ENCODE measurements at regions not wholly inside any gene's neighbourhood (a gene's known extent, or its start where the extent isn't known, plus 50 kb on each side); places are given as distances from the start of the nearest gene placed in this dataset.

DNA sequence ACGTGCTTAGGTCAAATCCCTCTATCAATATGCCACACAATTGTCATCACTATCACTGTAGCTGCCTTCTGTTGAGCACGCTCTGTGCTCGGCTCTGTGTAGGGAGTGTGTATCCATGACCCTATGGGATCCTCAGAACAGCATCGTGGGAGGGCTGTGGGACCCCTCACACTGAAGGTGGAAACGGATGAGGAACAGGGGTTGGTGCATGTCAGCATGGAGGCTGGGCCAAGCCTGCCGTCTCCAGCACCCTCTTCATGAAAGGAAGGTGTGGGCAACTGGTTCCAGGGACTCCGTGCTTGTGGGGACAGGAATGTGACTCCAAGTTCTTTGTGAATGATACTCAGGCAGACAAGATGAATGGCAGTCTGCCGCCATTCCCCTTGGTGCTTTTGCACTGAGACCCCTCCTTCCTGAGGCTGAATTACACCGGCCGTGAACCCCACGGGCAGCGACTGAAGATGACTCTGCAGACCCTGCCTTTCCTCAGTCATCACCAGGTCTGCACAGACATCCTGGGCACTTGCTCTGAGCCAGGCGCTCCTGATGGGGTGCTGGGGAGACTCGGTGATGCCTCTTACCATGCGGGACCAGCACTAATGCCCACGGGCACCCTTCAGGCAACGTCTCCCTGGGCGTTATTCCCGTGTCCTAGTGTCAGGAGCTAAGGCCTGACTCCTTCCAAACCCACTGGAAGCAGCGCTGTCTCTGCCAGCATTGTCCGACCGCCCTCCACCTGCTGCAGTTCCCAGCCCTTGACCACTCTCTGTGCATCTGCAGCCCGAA, 495.2 kb downstream of the TCERG1L start:
- H3K27me3 ChIP-seq (ENCODE audit: control insufficient read depth in 1 of 2, insufficient read depth in 1 of 2, low read length in 2 of 2) = no peaks in the 10 kb centered on the region
- no peak overlapping the region for H3K4ac ChIP-seq (ENCODE audit: low read depth in 1 of 2, low read length in 2 of 2)
- no peak overlapping the region for H2AK5ac ChIP-seq (ENCODE audit: low read length, severe bottlenecking)
- no peak for DNase-seq
- no peaks in the 10 kb centered on the region for H3K4me1 ChIP-seq (ENCODE audit: control insufficient read depth, insufficient read depth, low read depth, low read length)
- no peak overlapping the region for H3K18ac ChIP-seq (ENCODE audit: low read depth in 1 of 2, low read length in 2 of 2)
- no peaks in the 10 kb centered on the region for H3K36me3 ChIP-seq (ENCODE audit: control insufficient read depth in 1 of 2, insufficient read depth in 2 of 2, low read depth in 1 of 2, low read length in 2 of 2)
- no peak overlapping the region for H2BK5ac ChIP-seq (ENCODE audit: low read depth, low read length, poor library complexity, severe bottlenecking)
- no peak overlapping the region for H3K27ac ChIP-seq (ENCODE audit: low read length, poor library complexity, severe bottlenecking)
- H3K4me3 ChIP-seq (ENCODE audit: insufficient read depth in 1 of 2, low read depth in 1 of 2, low read length in 2 of 2) = peak overlapping the region in 1 of 2 experiments; percentile 4
- H4K91ac ChIP-seq (ENCODE audit: low read length) = no peak overlapping the region
- H3K79me1 ChIP-seq (replicated peaks; ENCODE audit: low read length, poor library complexity, severe bottlenecking) = no peaks in the 10 kb centered on the region
- H3K9me3 ChIP-seq (ENCODE audit: control insufficient read depth, low read length) = peaks cover 11% of the 10 kb centered on the region
- no peak overlapping the region for H3K23ac ChIP-seq (ENCODE audit: low read length in 2 of 2)
- no peak overlapping the region for H3K14ac ChIP-seq (ENCODE audit: low read length in 2 of 2)
- H3K4me2 ChIP-seq (ENCODE audit: low read length, poor library complexity, severe bottlenecking) = no peak overlapping the region
- H2BK120ac ChIP-seq (ENCODE audit: low read depth, low read length) = no peak overlapping the region
- no peak overlapping the region for H2BK15ac ChIP-seq (ENCODE audit: low read depth, poor library complexity, severe bottlenecking)
- H2AFZ ChIP-seq (ENCODE audit: low read depth, low read length) = no peak overlapping the region
- WGBS = 80% methylated on average over 23 of the region's 23 CpGs
- no peak overlapping the region for H2BK12ac ChIP-seq (ENCODE audit: low read length in 2 of 2)
- H4K8ac ChIP-seq (ENCODE audit: low read length) = no peak overlapping the region
- H3K9ac ChIP-seq (ENCODE audit: low read length) = no peak overlapping the region

DNA sequence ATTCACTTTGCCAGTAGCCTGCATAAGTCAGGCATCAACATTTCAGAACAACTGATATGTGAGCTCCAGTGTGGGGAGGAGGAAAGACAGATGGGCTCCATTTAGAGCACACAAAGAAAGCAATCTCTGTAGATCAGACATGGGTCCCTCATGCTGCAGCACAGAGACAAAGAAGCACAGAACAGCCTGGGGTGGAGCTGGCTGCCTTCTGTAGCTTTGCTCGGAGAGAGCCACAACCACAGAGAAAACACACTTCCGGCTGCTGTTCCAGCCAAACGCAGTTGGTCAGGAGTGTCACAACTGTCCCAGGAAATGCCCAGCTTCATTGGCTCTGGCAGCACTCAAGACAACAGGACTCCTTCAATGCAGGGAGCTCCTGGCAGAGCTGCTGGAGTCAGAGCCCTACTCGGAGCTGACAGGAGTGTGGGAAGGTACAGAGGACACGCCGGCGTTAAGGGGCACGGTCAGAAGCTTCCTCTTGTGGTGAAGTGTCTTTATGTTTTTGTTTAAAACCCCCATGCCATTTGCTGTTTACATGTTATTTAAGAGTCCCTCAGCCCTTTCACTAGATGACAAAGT, 494.4 kb downstream of the TCERG1L start:
- Histone ChIP-seq H3K23ac (ENCODE audit: low read length in 2 of 2) (no peak overlapping the region), H3K27me3 (ENCODE audit: control insufficient read depth in 1 of 2, insufficient read depth in 1 of 2, low read length in 2 of 2) (no peaks in the 10 kb centered on the region), H3K79me1 (replicated peaks; ENCODE audit: low read length, poor library complexity, severe bottlenecking) (no peaks in the 10 kb centered on the region), H3K9me3 (ENCODE audit: control insufficient read depth, low read length) (peaks cover 11% of the 10 kb centered on the region), H3K14ac (ENCODE audit: low read length in 2 of 2) (no peak overlapping the region), H2AK5ac (ENCODE audit: low read length, severe bottlenecking) (no peak overlapping the region), H3K36me3 (ENCODE audit: control insufficient read depth in 1 of 2, insufficient read depth in 2 of 2, low read depth in 1 of 2, low read length in 2 of 2) (no peaks in the 10 kb centered on the region), H3K9ac (ENCODE audit: low read length) (no peak overlapping the region), H3K4me2 (ENCODE audit: low read length, poor library complexity, severe bottlenecking) (no peak overlapping the region), H2AFZ (ENCODE audit: low read depth, low read length) (no peak overlapping the region), H2BK5ac (ENCODE audit: low read depth, low read length, poor library complexity, severe bottlenecking) (no peak overlapping the region), H3K18ac (ENCODE audit: low read depth in 1 of 2, low read length in 2 of 2) (no peak overlapping the region), H3K4me1 (ENCODE audit: control insufficient read depth, insufficient read depth, low read depth, low read length) (no peaks in the 10 kb centered on the region), H2BK12ac (ENCODE audit: low read length in 2 of 2) (no peak overlapping the region), H3K4ac (ENCODE audit: low read depth in 1 of 2, low read length in 2 of 2) (no peak overlapping the region), H3K4me3 (ENCODE audit: insufficient read depth in 1 of 2, low read depth in 1 of 2, low read length in 2 of 2) (no peak overlapping the region), H3K27ac (ENCODE audit: low read length, poor library complexity, severe bottlenecking) (no peak overlapping the region), H4K8ac (ENCODE audit: low read length) (no peak overlapping the region), H2BK120ac (ENCODE audit: low read depth, low read length) (no peak overlapping the region), H2BK15ac (ENCODE audit: low read depth, poor library complexity, severe bottlenecking) (no peak overlapping the region), H4K91ac (ENCODE audit: low read length) (no peak overlapping the region)
- DNase-seq = no peak
- 86% methylated on average over 8 of the region's 8 CpGs for WGBS

DNA sequence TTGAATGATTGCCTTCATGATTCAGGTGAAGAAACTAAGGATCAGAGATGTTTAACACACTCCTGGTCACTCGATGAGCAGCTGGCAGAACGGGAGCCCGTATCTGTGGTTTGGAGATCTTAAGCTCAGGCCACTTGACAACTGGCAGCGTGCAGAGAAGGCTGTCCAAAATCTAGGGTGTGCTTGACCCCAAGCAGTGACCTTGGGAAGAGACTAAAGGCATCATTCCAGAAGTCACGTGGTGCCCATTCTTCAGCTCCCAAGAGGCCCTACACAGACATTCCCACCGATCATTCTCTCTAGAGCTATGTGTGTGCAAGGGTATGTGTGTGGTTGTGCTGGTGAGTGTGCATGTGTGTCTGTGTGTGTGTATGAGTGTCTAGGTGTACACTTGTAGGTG, 493.8 kb downstream of the TCERG1L start:
- DNase-seq = no peak
- H3K4ac ChIP-seq (ENCODE audit: low read depth in 1 of 2, low read length in 2 of 2) = no peak overlapping the region
- H3K14ac ChIP-seq (ENCODE audit: low read length in 2 of 2) = no peak overlapping the region
- H3K9me3 ChIP-seq (ENCODE audit: control insufficient read depth, low read length) = peaks cover 11% of the 10 kb centered on the region
- 57% methylated on average over 6 of the region's 6 CpGs for WGBS
- H3K18ac ChIP-seq (ENCODE audit: low read depth in 1 of 2, low read length in 2 of 2) = no peak overlapping the region
- H4K91ac ChIP-seq (ENCODE audit: low read length) = no peak overlapping the region
- no peaks in the 10 kb centered on the region for H3K36me3 ChIP-seq (ENCODE audit: control insufficient read depth in 1 of 2, insufficient read depth in 2 of 2, low read depth in 1 of 2, low read length in 2 of 2)
- H2BK12ac ChIP-seq (ENCODE audit: low read length in 2 of 2) = no peak overlapping the region
- no peak overlapping the region for H3K27ac ChIP-seq (ENCODE audit: low read length, poor library complexity, severe bottlenecking)
- no peak overlapping the region for H2BK120ac ChIP-seq (ENCODE audit: low read depth, low read length)
- no peak overlapping the region for H2BK15ac ChIP-seq (ENCODE audit: low read depth, poor library complexity, severe bottlenecking)
- no peak overlapping the region for H3K9ac ChIP-seq (ENCODE audit: low read length)
- no peak overlapping the region for H4K8ac ChIP-seq (ENCODE audit: low read length)
- no peaks in the 10 kb centered on the region for H3K4me1 ChIP-seq (ENCODE audit: control insufficient read depth, insufficient read depth, low read depth, low read length)
- H3K4me3 ChIP-seq (ENCODE audit: insufficient read depth in 1 of 2, low read depth in 1 of 2, low read length in 2 of 2) = no peak overlapping the region
- H3K23ac ChIP-seq (ENCODE audit: low read length in 2 of 2) = no peak overlapping the region
- no peak overlapping the region for H2AFZ ChIP-seq (ENCODE audit: low read depth, low read length)
- H3K27me3 ChIP-seq (ENCODE audit: control insufficient read depth in 1 of 2, insufficient read depth in 1 of 2, low read length in 2 of 2) = no peaks in the 10 kb centered on the region
- no peak overlapping the region for H2AK5ac ChIP-seq (ENCODE audit: low read length, severe bottlenecking)
- no peaks in the 10 kb centered on the region for H3K79me1 ChIP-seq (replicated peaks; ENCODE audit: low read length, poor library complexity, severe bottlenecking)
- H2BK5ac ChIP-seq (ENCODE audit: low read depth, low read length, poor library complexity, severe bottlenecking) = no peak overlapping the region
- no peak overlapping the region for H3K4me2 ChIP-seq (ENCODE audit: low read length, poor library complexity, severe bottlenecking)

- Histone ChIP-seq H2AFZ (ENCODE audit: low read depth, low read length) (no peak overlapping the region), H3K27ac (ENCODE audit: low read length, poor library complexity, severe bottlenecking) (no peak overlapping the region), H2BK120ac (ENCODE audit: low read depth, low read length) (no peak overlapping the region), H2BK12ac (ENCODE audit: low read length in 2 of 2) (no peak overlapping the region), H3K9ac (ENCODE audit: low read length) (no peak overlapping the region), H3K4ac (ENCODE audit: low read depth in 1 of 2, low read length in 2 of 2) (no peak overlapping the region), H3K4me2 (ENCODE audit: low read length, poor library complexity, severe bottlenecking) (no peak overlapping the region), H2BK5ac (ENCODE audit: low read depth, low read length, poor library complexity, severe bottlenecking) (no peak overlapping the region), H3K36me3 (ENCODE audit: control insufficient read depth in 1 of 2, insufficient read depth in 2 of 2, low read depth in 1 of 2, low read length in 2 of 2) (no peaks in the 10 kb centered on the region), H3K9me3 (ENCODE audit: control insufficient read depth, low read length) (peaks cover 19% of the 10 kb centered on the region), H4K8ac (ENCODE audit: low read length) (no peak overlapping the region), H3K14ac (ENCODE audit: low read length in 2 of 2) (no peak overlapping the region), H3K23ac (ENCODE audit: low read length in 2 of 2) (no peak overlapping the region), H3K18ac (ENCODE audit: low read depth in 1 of 2, low read length in 2 of 2) (no peak overlapping the region), H3K27me3 (ENCODE audit: control insufficient read depth in 1 of 2, insufficient read depth in 1 of 2, low read length in 2 of 2) (no peaks in the 10 kb centered on the region), H3K79me1 (replicated peaks; ENCODE audit: low read length, poor library complexity, severe bottlenecking) (no peaks in the 10 kb centered on the region), H2AK5ac (ENCODE audit: low read length, severe bottlenecking) (no peak overlapping the region), H3K4me3 (ENCODE audit: insufficient read depth in 1 of 2, low read depth in 1 of 2, low read length in 2 of 2) (no peak overlapping the region), H3K4me1 (ENCODE audit: control insufficient read depth, insufficient read depth, low read depth, low read length) (no peaks in the 10 kb centered on the region), H4K91ac (ENCODE audit: low read length) (no peak overlapping the region), H2BK15ac (ENCODE audit: low read depth, poor library complexity, severe bottlenecking) (no peak overlapping the region)
- no peak for DNase-seq
- 64% methylated on average over 9 of the region's 11 CpGs for WGBS
Measured at GRCh38 chr10:130820880-130821482, 490.5 kb downstream of the TCERG1L start.
